ENCODE measurements at regions not wholly inside any gene's neighbourhood (a gene's known extent, or its start where the extent isn't known, plus 50 kb on each side); places are given as distances from the start of the nearest gene placed in this dataset.

DNA sequence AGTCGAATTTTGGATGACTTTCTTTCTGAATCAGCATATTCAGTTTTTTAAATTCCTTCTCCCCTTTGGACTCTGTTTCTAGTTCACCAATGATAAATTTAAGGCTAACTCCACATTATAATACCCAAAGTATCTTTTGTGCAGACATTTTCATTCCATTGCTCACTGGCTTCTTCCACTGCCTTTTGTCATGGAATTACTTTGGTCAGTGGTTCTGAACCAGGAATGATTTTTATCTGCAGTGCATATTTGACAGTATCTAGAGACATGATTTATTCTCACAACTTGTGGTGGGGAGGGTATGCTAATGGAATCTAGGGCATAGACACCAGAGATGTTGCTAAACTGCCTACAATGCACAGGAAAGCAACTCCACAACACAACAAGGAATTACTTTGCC, 234.4 kb upstream of the PRKD1 start:
- TF ChIP-seq POLR2A (IDR thresholded peaks at IDR 0.05; ENCODE audit: low read length) (no peak), GATA1 (IDR thresholded peaks at IDR 0.05; ENCODE audit: low read depth, low read length) (no peak)

Measured in erythroblast (primary cell).